Stimulated activated CD4-positive, alpha-beta T cell treated with anti-CD3 and anti-CD28 coated beads, Interleukin-2, amount 100 ng/mL, for 48 hours (primary cell): ENCODE measurements at regions not wholly inside any gene's neighbourhood (a gene's known extent, or its start where the extent isn't known, plus 50 kb on each side); places are given as distances from the start of the nearest gene placed in this dataset.
"Not testable (repeated sequence)": the region's sequence is repeated elsewhere in the genome, so short reads cannot be mapped to it uniquely, and the experiment has no call there.

Source experiments
- DNase-seq, 2 donors: peaks; one replicate each; pipeline ENCODE4 v3.0.0-alpha.2; 2020

DNA sequence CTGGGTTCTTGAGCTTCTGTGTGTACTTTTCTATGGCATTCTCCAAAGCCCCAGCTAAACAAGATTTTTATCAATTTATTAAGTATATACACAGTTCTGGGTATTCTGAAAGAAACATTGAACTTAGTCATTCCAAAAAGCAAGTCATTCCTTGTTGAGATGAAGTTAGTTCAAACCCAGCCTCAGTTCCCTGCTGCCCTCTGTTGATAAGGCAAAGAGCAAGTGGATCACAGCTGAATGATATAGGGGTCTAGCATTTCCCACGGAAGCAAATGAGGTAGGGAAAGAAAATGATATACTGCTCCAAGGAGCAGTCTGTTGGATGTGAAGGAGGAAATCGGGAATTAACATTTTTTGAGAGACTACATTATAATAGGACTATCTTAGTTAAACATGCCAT is 841.8 kb upstream of the TENM4 start:
- DNase-seq = no peak

DNA sequence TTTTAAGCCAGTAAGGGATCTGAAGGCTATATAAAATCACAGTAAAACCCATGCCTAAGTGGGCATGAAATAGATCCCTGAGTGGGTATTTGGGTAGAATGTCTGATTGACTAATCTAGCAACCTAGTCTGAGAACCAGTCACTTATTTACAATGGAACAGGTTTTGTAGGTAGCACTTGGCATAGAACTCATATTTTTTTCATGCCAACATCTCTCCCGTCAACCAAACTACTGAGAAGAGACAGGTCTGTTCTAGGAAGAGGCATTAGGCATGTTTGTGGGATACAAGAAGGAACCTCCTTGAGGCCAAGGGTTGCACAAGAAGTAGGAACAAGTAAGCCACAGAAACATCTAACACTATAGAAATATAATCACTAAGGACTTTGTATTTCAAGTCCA is 840.4 kb upstream of the TENM4 start:
- DNase-seq = no peak

DNA sequence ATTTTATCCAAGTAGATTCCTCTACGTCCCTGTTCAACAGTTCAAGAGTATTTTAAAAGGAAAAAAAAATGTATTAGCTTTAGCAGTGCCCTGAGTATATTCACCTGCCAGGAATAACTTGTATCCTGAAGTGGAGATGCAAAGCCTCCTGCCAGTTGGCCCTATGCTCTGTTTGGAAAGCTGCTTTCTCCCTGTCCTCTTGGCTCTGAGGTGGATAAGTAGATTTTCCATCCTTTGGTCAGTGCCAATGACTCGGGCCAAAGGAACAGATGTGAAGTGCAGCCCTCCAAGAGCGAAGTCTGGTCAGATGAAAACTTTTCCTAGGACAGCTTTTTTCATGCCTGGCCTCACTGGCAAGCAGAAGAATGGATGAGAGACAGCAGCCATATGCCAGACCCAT is 839.9 kb upstream of the TENM4 start:
- no peak for DNase-seq

DNA sequence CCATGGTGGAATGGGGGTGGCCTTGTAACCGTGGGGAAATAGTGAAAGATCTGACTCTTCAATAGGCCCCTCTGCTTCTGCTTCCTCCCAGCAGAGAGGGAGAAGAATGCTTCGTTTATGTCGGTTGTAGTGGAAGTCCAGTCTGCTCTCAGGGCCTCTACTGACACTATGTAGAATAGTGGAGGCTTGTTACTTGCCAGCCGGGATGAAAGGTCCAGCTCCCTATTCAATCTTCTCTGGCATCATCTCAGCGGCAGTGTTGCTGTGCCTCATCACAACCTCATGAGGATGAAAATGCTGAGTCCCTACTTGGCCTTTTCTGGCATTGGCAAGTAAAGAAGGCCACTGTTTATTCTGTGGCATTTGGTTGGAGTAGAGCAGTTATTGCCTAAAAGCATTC is 820.9 kb upstream of the TENM4 start:
- no peak for DNase-seq

DNA sequence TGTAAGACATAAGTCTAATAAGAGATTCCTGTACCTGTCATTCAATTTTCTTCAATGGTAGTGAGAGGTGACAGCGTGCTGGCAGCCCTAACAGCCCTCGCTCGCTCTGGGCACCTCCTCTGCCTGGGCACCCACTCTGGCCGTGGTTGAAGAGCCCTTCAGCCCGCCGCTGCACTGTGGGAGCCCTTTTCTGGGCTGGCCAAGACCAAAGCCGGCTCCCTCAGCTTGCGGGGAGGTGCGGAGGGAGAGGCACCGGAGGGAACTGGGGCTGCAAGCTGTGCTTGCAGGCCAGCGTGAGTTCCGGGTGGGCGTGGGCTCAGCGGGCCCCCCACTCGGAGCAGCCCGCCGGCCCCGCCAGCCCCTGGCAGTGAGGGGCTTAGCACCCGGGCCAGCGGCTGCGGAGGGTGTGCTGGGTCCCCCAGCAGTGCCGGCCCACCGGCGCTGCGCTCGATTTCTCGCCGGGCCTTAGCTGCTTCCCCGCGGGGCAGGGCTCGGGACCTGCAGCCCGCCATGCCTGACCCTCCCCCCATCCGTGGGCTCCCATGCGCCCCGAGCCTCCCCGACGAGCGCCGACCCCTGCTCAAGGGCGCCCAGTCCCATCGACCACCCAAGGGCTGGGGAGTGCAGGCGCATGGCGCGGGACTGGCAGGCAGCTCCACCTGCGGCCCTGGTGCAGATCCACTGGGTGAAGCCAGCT is 816.6 kb upstream of the TENM4 start:
- DNase-seq = not testable (repeated sequence)

DNA sequence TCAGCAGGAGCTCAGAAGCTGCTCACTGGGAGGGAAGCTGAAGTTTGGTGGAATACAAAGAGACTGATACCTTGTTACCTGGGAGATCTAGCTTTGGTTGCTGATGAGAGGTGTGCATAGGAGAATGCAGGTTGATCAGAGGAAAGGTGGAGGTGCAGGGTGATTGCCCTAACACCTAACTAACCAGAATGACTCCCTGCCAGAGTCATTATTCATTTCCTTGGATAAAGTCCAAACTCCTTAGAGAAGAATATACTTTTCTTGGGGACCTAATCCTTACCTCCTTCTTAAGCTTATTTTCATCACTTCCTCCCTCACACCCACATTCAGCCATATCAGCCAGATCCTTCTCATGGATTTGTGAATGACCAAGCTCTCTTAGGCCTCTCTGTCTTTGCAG is 814.2 kb upstream of the TENM4 start:
- DNase-seq = no peak

DNA sequence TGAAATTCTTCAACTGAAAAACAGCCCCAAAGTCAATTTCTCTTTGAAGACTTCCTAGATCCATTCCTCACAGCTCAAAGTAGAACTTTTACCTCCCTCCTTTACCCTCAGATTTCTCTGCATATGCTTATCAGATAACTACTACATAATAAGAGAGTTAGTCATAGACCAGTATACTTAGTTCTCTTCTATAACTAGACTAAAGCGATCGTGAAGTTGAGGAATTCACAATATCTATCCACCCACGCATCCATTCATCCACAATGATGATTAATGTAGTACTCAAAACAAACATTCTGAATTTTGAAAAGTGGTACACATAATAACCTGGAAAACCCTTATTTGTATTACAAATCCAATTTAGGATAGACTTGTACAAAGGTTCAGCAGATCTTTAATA is 800.9 kb upstream of the TENM4 start:
- no peak for DNase-seq

DNA sequence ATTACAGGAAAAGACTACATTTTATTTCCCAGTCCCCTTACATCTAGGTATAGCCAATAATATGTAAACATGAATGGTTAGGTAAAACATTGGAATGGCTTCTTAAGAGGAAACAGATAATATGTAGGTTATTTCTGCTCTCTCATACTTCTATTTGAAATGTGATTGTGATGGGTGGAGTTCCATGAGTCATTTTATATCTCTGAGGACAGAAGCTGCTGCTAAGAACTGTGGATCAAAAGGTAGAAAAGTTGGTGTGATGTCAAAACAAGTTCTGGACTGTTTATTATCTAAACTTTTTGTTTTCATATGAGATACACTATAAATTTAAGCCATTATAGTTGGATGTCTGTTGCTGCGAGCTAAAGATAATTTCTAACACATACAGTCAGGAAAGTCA is 799.4 kb upstream of the TENM4 start:
- DNase-seq = no peak

DNA sequence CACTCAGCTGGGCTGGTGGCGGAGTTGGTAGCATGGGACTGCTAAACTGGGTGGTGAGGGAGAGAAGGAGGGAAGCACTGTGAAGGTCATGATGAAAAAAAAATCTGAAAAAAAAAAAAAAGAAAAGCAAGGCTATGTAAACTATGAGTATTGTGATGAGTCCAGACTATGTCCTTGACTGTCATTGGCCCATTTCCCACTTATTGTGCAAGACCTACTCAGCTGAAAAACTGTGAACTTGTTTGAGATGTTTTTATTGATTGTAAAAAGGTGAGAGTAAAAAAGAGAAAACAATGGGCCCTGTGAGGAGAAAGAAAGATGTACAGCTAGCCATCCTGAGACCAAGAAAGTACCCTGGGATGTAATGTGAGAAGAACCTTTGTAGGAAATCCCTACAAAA is 798.4 kb upstream of the TENM4 start:
- no peak for DNase-seq

DNA sequence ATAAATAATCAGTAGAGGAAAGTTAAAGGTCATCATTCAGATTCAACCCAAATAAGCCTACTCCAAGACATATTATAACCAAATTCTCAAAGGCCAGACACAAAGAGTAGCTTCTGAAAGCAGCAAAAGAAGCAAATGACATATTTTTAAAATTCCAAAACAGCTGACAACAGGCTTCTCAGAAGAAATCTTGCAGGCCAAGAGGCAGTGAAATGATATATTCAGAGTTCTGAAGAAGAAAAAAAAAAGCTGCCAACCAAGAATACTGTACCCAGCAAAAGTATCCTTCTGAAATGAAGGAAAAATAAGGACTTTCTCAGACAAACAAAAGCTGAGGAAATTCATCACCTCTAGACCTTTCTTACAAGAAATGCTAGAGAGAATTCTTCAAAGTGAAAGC is 787.1 kb upstream of the TENM4 start:
- DNase-seq = no peak

DNA sequence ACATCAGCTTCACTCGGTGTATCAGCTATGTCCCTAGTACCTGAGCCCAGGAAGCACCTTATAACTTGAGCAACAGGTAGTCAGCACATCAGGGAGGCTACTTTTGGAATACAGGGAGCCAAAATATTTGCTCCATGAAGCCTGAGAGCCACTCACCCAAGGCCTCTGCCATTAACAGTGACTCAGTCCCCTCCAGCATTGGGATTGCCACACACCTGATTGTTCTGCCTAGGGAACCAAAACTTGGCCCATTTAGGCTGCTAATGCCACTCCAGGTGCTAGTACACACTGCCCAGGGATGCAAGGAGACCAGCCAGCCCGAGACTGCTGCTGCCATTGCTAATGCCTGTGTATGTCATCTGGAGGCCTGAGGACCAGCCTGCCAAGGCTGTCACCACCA is 773.6 kb upstream of the TENM4 start:
- no peak for DNase-seq

DNA sequence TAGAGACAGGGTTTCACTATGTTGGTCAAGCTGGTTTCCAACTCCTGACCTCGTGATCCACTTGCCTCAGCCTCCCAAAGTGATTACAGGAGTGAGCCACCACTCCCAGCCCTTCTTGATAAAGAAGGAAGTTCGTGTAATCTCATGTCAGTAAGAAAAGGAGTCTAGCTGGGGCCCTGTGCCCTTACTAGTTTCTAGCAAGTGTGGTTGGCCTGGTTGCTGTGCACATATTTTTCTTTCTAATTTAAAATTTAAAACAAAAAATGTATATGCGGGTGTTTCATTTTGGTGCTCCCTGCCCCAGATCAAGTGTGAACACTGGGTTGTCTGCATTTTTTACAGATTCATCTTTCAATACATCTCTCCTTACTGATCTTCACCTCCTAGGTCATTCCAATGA is 770.8 kb upstream of the TENM4 start:
- no peak for DNase-seq

DNA sequence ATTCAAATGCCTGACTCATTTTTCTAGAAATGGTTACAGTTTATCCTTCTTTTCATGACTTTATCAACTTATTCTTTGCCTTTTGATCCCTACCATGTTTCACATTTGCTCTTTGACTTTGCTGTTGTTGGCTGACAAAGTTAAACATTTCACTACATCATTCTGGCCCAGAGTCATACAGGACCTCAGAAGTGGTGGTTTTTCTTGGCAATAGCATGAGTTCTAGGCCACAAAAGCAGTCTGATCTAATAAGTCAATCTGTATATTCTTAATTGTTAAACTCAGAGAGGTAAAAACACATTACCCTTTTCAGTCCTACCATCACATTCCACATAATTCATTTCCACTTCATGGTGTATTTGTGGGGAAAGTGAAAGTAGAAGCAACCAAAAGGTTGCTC is 763.2 kb upstream of the TENM4 start:
- no peak for DNase-seq

DNA sequence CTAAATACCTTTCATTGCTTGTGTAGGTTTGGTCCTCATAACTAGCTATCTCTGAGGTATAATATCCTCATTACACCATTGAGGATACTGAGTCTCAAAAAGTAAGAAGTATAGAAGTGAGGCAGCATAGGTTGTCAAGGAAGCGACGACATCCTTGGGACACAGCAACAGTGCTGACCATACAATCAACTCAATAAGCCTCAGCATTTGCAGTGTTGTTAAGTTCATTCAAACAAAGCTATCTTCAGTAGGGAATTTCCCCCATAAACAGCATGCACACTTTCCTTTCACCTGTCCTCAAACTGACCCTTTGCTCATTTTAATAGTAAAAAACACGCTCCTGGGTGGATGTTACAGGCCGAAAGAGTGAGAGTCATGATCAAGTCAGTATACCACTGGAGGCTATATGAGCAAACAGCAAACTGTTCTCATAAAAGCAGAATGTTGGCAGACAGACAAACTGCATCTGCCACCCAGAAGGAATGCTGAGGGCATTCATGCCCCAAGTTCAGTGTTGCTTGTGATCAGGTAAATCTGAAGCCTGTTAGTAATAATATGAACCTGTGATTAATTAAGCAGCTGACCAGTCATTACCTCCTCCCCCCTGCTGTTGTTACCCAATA is 756.2 kb upstream of the TENM4 start:
- no peak for DNase-seq

DNA sequence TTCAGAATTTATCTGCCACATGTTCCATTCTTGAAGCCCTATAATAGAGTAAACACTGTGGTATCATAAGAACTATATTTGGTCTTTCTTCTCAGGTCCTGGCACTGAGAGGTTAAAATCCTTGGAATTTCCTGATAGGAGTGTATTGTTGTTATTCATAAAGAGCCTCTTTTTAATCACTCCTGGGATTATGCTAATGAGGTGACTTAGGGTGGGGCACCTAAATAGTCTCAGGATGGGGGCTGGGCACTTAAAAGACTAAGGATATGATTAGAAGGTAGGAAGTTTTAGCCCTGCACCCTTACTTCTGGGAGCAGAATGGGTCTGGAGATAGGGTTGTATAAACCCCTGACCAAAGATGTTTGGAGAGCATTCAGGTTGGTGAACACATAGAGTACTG is 755.2 kb upstream of the TENM4 start:
- DNase-seq = no peak

DNA sequence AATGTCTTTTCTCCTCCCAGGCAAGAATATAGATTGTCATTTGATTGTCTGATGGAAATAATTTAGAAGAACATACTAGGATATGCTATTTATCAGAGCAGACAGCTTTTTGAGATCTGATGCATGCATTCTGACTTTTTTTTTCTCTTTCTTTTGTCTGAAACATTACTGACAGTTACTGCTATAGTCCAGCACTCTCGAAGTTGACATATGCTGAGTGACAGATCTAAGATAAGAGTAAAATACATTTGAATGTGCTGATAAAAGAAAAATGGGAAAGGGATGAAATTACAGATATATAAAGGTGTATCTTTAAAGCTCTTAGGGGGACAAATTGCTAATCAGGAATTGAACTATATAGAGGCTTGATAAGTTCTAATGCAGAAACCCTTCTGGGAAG is 753.8 kb upstream of the TENM4 start:
- no peak for DNase-seq

DNA sequence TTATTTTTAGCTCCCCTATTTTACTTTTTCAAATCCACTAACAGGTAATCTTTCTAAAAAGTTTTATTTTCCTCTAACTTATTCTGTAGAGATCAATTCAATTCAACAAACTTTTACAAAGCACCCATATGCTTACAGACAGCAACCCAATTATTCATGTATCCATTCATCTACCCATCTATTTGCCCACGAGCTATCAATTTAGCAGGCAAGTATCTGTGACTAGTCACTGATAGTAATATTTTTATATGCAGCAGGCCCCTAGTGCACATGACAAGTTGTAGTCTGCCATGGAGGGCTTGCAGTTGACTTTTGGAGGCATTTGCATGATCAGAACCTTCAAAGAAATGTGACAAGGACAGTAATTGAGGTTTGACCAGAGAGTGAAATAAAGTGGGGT is 753.2 kb upstream of the TENM4 start:
- DNase-seq = no peak

DNA sequence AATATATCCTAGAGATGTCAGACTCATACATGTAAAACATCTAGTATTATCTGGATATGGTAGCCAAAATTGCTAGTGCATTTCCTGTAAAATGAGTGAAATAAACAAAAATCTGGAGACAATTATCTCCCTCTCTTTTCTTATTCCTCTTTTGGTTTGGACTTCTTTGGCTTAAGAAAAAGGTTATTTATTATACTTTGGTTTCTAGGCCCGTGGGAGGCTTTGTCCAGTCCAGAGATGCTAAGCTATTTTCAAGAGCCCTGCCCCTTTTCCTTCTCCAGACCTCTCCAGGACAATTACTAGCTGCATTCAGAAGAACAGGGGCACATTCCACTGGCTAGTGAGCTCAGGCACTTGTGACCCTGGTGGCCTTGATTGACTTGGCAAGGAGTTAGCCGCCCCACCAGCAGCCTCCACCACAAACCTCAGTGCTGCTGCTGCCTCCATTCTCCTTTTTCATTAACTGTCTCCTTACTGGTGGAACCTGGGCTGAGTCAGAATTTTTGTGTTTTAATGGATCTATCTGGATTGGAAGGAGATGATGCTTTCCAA is 747.3 kb upstream of the TENM4 start:
- DNase-seq = no peak

DNA sequence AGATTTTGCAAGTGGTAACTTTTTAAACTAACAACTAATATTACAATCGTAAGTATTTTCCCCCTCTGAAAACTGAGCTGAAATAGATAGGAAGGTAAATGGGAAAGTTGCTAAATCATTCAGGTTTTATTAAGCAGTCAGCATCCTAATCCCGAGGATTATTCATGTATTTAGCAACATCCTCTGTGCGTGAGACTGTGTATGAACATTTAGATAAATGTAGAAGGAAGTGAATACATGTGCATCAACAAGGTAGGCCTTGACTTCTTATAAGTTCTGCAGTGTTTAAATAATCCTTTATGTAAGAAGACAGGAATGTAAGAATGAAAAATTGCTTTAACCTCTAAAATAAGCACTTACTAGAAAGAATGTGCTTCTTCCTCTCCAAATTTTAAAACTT is 745.9 kb upstream of the TENM4 start:
- DNase-seq = no peak

DNA sequence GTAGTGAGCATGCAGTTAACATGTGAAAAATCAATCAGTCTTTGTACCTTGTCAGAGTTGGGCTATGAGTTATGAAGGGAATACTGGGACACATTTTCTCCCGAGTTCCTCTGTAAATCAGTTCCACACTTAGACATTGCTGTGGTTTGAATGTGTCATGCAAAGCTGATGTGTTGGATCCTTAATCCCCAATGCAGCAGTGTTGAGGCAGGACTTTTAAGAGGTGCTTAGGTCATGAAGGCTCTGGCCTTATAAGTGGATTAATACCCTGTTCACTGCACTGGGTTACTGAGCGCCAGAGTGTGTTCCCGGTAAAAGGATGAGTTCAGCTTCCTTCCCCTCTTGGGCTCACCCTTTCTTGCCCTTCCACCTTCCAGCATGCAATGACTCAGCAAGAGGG is 742.1 kb upstream of the TENM4 start:
- no peak for DNase-seq

DNA sequence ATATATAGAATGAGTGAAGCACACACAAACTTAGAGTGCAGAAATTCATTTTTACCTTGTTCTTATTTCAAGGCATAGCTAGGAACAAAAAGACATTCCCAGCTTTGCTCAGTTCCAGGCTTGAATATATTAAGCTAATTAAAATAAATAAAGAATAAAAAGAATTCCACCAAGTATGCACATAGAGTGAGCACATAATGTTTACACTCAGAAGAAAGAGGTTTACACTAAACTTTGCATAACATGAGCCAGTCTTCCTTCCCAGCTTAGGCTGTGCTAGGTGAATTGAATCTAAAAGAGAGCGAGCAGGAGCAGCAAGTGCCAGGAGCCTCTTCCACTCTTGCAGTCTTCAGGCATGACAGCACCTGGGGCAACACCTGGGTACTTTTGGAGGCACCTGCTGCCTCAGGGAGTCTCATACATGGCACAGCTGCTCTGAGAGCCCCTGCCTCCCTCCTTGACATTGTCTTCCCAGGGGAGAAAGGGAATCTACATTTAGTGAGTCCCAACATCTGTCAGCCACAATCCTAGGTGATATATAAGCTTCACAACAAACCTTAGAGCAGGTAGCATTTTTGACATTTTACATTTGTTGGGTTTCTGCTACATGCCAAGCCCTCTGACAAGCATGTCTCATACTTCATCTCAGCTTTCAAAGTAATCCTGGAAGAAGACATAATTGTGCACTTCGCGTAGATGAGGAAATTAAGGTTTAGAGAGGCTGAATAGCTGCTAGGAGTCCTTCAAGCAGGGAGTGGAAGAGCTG is 732.7 kb upstream of the TENM4 start:
- DNase-seq = no peak

DNA sequence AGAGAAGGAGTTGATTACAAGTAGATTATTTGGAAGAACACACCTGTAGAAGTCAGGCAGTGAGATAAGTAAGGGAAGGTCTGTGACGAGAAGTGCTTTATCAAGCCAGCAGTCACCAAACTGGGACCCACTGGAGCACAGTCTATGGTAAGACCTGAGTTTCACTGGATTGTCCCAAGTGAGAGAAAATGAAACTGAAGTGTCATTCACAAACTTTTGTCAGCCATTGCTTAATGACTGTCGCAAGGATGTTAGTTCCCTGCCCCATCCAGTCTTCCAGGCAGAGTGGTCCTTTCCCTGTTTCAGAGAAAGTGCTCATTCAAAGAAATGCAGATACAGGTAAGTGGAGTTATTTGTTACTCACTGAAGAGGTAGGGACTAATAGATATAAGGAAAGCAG is 728.0 kb upstream of the TENM4 start:
- no peak for DNase-seq

DNA sequence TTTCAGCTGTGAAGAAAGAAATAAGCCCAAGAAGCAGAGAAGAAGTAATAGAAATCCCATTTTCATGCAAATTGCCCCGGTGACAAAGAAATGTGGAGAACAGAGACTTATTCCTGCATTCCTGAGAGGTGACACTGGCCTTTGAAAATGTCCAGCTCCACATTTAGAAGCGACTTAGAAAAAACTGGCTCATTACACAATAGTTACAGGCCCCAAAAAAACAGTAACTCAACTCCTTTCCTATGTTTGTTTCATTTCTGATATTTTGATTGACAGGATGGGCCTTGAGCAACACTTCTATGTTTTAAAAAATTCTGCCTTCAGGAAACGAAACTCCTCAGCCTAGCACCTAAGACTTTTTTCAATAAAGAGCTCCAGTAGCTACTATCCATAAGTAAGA is 726.9 kb upstream of the TENM4 start:
- DNase-seq = no peak

DNA sequence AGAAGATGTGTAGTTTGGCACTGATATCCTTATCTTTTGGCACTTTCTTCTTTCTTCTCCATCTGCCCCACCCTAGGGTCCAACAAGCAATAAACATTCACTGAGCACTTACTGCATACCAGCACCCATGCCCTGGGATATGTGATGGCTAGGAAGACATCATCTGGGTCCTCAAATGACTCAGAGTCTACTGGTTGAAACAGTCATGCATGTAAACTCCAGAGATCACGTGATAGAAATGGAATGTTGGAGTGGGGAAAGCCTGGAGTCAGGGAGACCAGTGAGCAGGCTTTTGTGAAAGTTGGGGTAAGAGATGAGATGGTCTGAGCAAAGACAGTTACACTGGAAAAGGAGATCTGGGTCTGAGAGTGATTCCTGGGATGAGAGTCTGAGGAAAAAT is 724.9 kb upstream of the TENM4 start:
- DNase-seq = no peak
